Suprapubic skin (tissue), 4 donors: ENCODE measurements at regions not wholly inside any gene's neighbourhood (a gene's known extent, or its start where the extent isn't known, plus 50 kb on each side); places are given as distances from the start of the nearest gene placed in this dataset.

Experiments used
- DNase-seq, 2 donors: peaks; one replicate each; pipeline ENCODE4 v3.0.0-alpha.2; 2019; ENCODE audit warnings: low spot score in 2 of 2
- H3K27ac ChIP-seq: fragments of 200-600 bp; sonication (generic); one replicate; pipeline ENCODE4 v1.5.1; 2019
- H3K27me3 ChIP-seq: fragments of 200-600 bp; sonication (generic); one replicate; pipeline ENCODE4 v1.5.1; 2019
- H3K36me3 ChIP-seq: fragments of 200-600 bp; sonication (generic); one replicate; pipeline ENCODE4 v1.5.1; 2019
- H3K4me1 ChIP-seq: fragments of 200-600 bp; sonication (generic); one replicate; pipeline ENCODE4 v1.5.1; 2019
- H3K4me3 ChIP-seq: fragments of 200-600 bp; sonication (generic); one replicate; pipeline ENCODE4 v1.5.1; 2019; ENCODE audit warnings: mild to moderate bottlenecking
- H3K9me3 ChIP-seq: fragments of 200-600 bp; sonication (generic); one replicate; pipeline ENCODE4 v1.5.1; 2019
- CTCF ChIP-seq, 2 donors: fragments of 200-600 bp in 1 of 2; fragments of 450-650 bp in 1 of 2; sonication (generic) in 1 of 2; IDR thresholded peaks; one replicate each; pipeline ENCODE4 v1.5.1; 2016 to 2019; ENCODE audit warnings: antibody characterized with exemption in 2 of 2, mild to moderate bottlenecking in 1 of 2, moderate library complexity in 1 of 2
- EP300 ChIP-seq: sonication (generic); formaldehyde crosslinking; IDR thresholded peaks from one replicate; pipeline ENCODE4 v1.6.1; 2017; ENCODE audit warnings: antibody characterized with exemption
- POLR2A ChIP-seq, 2 donors: fragments of 450-650 bp; IDR thresholded peaks; one replicate each; pipeline ENCODE4 v1.6.1; 2017; ENCODE audit warnings: antibody characterized with exemption in 2 of 2, mild to moderate bottlenecking in 2 of 2, moderate library complexity in 2 of 2
- POLR2AphosphoS5 ChIP-seq, 3 donors: sonication (generic); formaldehyde crosslinking; IDR thresholded peaks; one replicate each; pipeline ENCODE4 v1.6.1; 2017; ENCODE audit warnings: antibody characterized with exemption in 3 of 3
- WGBS: methylation state at CpG from one replicate; pipeline ENCODE4 v1.1.5; 2018; 5-methylcytosine and 5-hydroxymethylcytosine counted together

GRCh38 chr17:59451706-59452105, 113.7 kb upstream of the DHX40 start:
- TF ChIP-seq EP300 (no peak), CTCF (IDR thresholded peaks at IDR 0.05) (no peak), POLR2A (IDR thresholded peaks at IDR 0.05) (no peak), POLR2AphosphoS5 (IDR thresholded peaks at IDR 0.05) (no peak)
- H3K27me3 ChIP-seq, result no peaks in the 10 kb centered on the region
- no peaks in the 10 kb centered on the region for H3K9me3 ChIP-seq
- no peak overlapping the region for H3K27ac ChIP-seq
- H3K4me1 ChIP-seq, result no peaks in the 10 kb centered on the region
- DNase-seq, result no peak
- H3K4me3 ChIP-seq, result no peak overlapping the region
- WGBS, result 44% methylated on average over 5 of the region's 5 CpGs
- H3K36me3 ChIP-seq, result no peaks in the 10 kb centered on the region

GRCh38 chr17:59454633-59455105, 110.7 kb upstream of the DHX40 start:
- 89% methylated on average over 3 of the region's 3 CpGs for WGBS
- TF ChIP-seq POLR2AphosphoS5 (IDR thresholded peaks at IDR 0.05) (no peak), POLR2A (IDR thresholded peaks at IDR 0.05) (no peak), EP300 (no peak), CTCF (IDR thresholded peaks at IDR 0.05) (no peak)
- H3K27me3 ChIP-seq, result no peaks in the 10 kb centered on the region
- no peak for DNase-seq
- H3K4me1 ChIP-seq, result no peaks in the 10 kb centered on the region
- H3K27ac ChIP-seq, result no peak overlapping the region
- H3K9me3 ChIP-seq, result no peaks in the 10 kb centered on the region
- no peak overlapping the region for H3K4me3 ChIP-seq
- H3K36me3 ChIP-seq, result no peaks in the 10 kb centered on the region

GRCh38 chr17:59456428-59456827, 109.0 kb upstream of the DHX40 start:
- Histone ChIP-seq H3K4me1 (no peaks in the 10 kb centered on the region), H3K4me3 (no peak overlapping the region), H3K27ac (no peak overlapping the region), H3K9me3 (no peaks in the 10 kb centered on the region), H3K36me3 (no peaks in the 10 kb centered on the region), H3K27me3 (no peaks in the 10 kb centered on the region)
- WGBS, result 88% methylated on average over 7 of the region's 7 CpGs
- no peak for TF ChIP-seq POLR2A (IDR thresholded peaks at IDR 0.05)
- no peak for TF ChIP-seq EP300
- TF ChIP-seq CTCF (IDR thresholded peaks at IDR 0.05), result no peak
- no peak for TF ChIP-seq POLR2AphosphoS5 (IDR thresholded peaks at IDR 0.05)
- DNase-seq, result no peak

- Histone ChIP-seq H3K4me1 (no peaks in the 10 kb centered on the region), H3K9me3 (no peaks in the 10 kb centered on the region), H3K27ac (no peak overlapping the region), H3K27me3 (no peaks in the 10 kb centered on the region), H3K36me3 (no peaks in the 10 kb centered on the region), H3K4me3 (no peak overlapping the region)
- no peak for TF ChIP-seq POLR2AphosphoS5 (IDR thresholded peaks at IDR 0.05)
- 95% methylated on average over 5 of the region's 5 CpGs for WGBS
- no peak for DNase-seq
Observed at GRCh38 chr17:59456923-59457615, 108.3 kb upstream of the DHX40 start.

GRCh38 chr17:59462385-59462784, 103.0 kb upstream of the DHX40 start:
- no peaks in the 10 kb centered on the region for H3K27me3 ChIP-seq
- TF ChIP-seq POLR2AphosphoS5 (IDR thresholded peaks at IDR 0.05), result no peak
- no peak for TF ChIP-seq EP300
- TF ChIP-seq POLR2A (IDR thresholded peaks at IDR 0.05), result no peak
- TF ChIP-seq CTCF (IDR thresholded peaks at IDR 0.05), result no peak
- H3K9me3 ChIP-seq, result no peaks in the 10 kb centered on the region
- H3K27ac ChIP-seq, result no peak overlapping the region
- no peak overlapping the region for H3K4me3 ChIP-seq
- H3K4me1 ChIP-seq, result no peaks in the 10 kb centered on the region
- 87% methylated on average over 4 of the region's 4 CpGs for WGBS
- no peaks in the 10 kb centered on the region for H3K36me3 ChIP-seq
- DNase-seq, result no peak

- no peaks in the 10 kb centered on the region for H3K36me3 ChIP-seq
- TF ChIP-seq CTCF (IDR thresholded peaks at IDR 0.05) (no peak), POLR2AphosphoS5 (IDR thresholded peaks at IDR 0.05) (no peak), EP300 (no peak), POLR2A (IDR thresholded peaks at IDR 0.05) (no peak)
- H3K9me3 ChIP-seq, result no peaks in the 10 kb centered on the region
- WGBS, result 91% methylated on average over 5 of the region's 5 CpGs
- DNase-seq, result no peak
- H3K27me3 ChIP-seq, result no peaks in the 10 kb centered on the region
- H3K4me1 ChIP-seq, result no peaks in the 10 kb centered on the region
- no peak overlapping the region for H3K27ac ChIP-seq
- no peak overlapping the region for H3K4me3 ChIP-seq
Observed at GRCh38 chr17:59464246-59464645, 101.2 kb upstream of the DHX40 start.
